H4 (cell line): ENCODE measurements at regions not wholly inside any gene's neighbourhood (a gene's known extent, or its start where the extent isn't known, plus 50 kb on each side); places are given as distances from the start of the nearest gene placed in this dataset.

ENCODE experiments used
- DNase-seq: peaks from one replicate; pipeline ENCODE4 v3.0.0-alpha.2; 2015; ENCODE audit warnings: low spot score

- DNase-seq, result no peak
Observed at GRCh38 chr9:7300484-7300883, 499.1 kb downstream of the DMAC1 start.

- no peak for DNase-seq
Observed at GRCh38 chr9:7298123-7298522, 501.5 kb downstream of the DMAC1 start.

GRCh38 chr9:7297521-7297920 is 502.1 kb downstream of the DMAC1 start:
- no peak for DNase-seq

DNA sequence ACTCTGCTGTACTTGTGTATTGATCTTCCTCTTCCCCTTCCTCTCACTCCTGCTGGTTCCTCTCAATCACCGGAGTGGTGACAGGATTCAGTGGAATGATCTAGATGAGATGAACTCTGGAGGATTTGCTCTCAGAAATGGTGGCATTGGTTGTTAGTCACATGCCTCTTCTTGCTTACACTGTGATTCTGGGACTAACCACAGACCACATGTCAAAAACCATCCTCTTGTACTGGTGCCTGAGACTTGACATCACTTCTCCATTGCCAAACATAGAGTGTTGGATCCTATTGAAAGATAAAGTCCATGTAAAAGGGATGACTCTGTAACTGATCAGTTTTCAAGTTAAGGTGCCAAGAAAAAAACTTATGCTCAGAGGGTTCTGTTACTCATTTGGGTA is 506.5 kb downstream of the DMAC1 start:
- no peak for DNase-seq

DNA sequence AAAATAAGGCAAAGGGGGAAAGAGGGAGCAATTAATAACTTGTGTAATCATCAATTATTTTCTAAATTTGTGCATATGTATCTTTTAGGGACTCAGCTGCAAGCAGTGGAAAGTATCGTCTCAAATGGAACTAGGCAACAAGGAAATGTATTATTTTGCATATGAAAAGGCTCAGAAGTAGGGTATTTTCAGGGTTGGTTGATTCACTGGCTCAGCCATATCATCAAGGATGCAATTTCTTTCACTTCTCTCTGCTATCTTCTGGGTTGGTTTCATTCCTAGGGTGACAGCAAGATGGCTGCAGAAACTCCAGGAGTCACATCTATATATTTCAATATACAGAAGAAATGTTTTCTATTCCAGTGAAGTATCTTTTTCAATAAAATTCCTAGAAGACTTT is 509.8 kb downstream of the DMAC1 start:
- DNase-seq, result no peak

DNA sequence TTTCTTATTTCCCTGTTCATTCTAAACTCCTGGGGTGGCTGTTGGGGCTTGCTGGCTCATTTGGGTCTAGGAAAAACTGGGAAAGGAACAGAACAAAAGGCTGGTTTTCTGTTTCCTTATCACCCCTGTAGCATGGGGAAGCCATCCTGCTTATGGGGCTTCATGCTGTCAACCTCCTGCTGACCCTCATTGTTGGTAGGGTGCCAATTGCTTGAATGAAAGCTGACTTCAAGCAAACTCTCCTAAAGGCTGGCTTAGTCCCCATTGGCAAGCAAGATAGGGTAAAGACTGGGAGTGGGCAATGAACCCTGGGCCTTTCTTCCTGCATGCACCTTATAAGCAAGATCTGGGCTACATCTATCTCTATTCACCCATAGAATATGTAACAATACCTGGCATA is 511.6 kb downstream of the DMAC1 start:
- DNase-seq, result no peak

GRCh38 chr9:7287065-7287464 is 512.5 kb downstream of the DMAC1 start:
- DNase-seq, result no peak

GRCh38 chr9:7286101-7286500 is 513.5 kb downstream of the DMAC1 start:
- no peak for DNase-seq

- DNase-seq, result no peak
Observed at GRCh38 chr9:7285199-7285598, 514.4 kb downstream of the DMAC1 start.

- DNase-seq, result no peak
Observed at GRCh38 chr9:7284517-7284916, 515.1 kb downstream of the DMAC1 start.

GRCh38 chr9:7284117-7284516 is 515.5 kb downstream of the DMAC1 start:
- DNase-seq, result no peak

DNA sequence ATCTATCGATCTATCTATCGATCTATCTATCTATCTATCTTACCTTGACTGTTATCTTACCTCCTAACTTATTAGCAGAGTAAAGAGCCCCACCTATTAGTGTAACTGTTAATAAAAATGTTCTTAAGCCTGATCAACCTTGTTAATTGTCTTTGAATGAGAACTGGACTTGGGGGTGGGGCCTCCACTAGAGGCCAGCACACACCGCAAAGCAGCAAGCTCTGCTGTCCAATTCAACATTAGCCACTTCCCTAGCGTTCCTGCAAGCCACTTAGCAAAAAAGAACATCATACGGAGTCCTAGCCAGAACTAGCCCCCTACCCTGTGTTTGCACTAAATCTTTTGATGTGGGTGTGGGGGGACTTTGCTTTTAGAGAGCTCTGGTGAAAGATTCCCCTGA is 515.8 kb downstream of the KDM4C start:
- DNase-seq, result no peak

- DNase-seq, result no peak
Observed at GRCh38 chr9:7266911-7267595, 509.3 kb downstream of the KDM4C start.

GRCh38 chr9:7265181-7265580 is 507.4 kb downstream of the KDM4C start:
- DNase-seq, result no peak

DNA sequence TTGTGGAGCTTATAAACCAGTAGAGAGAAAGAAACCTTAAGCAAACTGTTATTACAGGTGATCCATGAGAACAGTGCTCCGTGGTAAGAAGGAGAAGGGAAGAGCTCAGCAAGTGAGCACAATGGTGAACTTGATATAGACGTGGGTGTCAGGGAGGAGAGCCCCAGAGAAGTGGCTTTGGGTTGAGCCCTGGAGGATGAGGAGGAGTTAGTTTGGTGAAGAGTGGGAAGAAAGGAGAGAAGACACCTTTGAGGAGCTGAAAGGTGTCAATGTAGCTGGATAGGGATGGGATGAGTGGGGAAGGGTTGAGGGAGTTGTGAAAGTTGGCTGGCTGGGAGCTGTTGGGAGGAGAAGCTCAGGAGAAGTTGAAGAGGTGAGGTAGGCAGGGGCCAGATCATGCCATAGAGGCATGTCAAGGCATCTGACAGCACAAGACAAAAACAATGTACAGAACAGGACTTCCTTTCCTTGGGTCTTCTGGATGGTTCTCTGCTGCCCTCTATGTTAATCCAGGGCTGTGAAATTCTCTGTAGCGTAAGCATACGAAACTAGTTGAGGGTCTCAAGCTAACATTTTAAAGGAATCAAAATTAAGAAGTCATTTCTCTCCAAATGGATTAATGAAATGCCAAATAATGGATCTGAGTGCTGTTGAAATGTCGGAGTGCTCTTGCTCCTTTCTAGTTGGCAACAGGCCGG is 501.9 kb downstream of the KDM4C start:
- no peak for DNase-seq

DNA sequence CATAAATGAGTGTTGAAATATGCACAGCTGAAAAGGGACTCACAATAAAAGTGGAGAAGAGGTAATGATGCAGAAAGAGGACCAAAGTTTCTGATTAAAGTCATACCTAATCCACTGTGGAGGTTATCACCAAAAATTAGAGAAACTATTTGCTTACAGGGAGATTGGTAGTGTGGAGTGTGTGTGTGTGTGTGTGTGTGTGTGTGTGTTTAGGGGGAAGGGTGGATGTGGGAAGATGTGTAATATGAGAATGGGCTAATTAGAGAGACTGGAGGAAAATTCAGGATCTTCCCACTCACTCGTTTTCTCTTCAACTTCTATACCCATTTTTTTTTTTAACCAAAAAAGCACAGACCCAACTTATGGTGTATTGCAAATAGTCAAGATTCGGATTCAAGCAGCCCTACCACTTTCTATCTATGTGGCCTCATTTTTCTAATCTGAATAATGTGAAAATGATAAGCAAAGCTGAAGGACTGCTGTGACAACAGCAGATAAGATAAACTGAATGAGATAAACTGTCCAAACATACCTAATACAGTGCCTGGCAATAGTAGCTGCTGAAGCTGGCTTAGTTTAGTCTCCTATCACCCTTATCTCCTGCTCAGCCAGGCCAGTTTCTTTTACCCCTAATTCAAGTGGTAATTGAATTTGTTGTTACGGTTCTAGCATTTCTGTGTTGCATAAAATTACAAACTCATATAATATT is 501.1 kb downstream of the KDM4C start:
- DNase-seq, result no peak

DNA sequence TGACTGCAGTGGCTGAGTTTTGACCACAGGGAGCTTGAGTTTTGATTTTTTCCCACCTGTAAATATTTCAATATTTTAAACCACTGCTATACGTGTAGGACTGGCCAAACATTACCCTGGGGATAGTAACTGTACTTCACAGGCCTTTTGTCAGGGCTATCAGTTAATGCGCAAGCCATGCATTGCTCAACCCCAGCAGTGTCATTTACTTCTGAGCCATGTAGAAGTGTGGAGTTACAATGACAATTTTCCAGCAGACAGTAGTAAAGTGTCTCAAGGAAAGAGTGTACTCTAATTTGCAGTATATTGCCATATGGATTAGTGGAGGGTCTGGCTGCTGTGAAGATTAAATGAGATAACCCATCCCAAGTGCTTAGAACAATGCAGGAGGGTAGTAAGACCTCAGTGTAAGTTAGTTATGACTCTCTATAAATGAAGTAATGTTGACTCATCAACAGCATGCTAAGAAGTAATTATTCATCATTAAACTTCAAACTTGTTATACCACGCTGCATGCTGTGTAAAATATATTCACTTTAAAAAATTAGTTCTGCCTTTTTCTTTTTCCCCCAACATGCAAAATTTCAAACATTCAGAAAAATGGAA is 489.2 kb downstream of the KDM4C start:
- no peak for DNase-seq

DNA sequence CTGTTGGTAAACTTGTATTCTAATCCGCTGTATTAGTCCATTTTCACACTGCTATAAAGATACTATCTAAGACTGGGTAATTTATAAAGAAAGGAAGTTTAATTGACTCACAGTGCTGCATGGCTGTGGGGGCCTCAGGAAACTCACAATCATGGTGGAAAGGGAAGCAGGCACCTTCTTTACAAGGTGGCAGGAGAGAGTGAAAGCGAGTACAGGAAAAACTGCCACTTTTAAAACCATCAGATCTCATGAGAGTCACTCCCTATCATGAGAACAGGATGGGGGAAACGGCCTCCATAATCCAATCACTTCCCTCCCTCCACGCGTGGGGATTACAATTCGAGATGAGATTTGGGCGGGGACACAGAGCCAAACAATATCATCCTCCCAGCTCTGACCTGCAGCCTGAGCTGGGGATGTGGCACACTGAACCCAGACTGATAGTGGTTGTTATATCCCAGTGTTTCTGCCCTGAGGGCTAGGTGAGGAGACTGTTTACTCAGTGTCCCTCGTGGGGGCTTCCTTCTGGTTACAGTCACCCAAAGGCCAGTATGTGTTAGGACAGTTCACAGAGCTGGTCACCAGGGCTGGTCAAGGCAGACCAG is 488.3 kb downstream of the KDM4C start:
- DNase-seq, result no peak

DNA sequence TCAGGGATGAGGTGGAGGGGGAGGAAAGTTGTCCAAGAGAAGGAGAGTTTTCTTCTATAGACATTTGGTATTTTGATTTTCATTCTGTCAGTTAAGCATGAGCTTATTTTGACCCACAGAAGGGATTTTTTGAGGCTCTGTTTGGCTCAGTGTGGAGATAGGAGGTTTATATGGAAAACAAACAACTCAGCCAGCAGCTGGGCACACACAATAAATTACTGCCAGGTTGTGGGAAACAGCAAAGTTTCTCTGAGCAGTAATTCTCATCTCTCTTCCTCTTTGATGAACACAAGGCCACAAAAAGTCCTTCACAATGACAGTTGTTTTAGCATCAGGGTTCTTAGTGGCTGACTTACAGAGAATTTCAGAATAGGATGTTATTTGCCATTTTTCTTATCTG is 486.1 kb downstream of the KDM4C start:
- no peak for DNase-seq

DNA sequence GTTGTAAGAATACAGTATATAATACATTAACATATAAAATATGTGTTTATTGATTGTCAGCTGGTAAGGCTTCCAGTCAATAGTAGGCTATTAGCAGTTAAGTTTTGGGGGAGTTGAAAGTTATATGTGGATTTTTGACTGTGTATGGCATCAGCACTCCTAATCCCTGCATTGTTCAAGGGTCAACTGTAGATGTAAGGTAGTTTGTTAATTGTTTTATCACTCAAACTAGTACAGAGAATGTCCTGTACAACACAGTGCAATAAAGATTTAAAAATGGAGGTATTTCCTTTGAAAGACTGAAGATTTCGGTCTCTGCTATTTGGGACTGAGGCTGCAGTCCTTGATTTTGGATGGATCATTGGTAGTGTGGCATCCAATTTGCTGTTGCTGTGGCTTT is 484.4 kb downstream of the KDM4C start:
- DNase-seq, result no peak

DNA sequence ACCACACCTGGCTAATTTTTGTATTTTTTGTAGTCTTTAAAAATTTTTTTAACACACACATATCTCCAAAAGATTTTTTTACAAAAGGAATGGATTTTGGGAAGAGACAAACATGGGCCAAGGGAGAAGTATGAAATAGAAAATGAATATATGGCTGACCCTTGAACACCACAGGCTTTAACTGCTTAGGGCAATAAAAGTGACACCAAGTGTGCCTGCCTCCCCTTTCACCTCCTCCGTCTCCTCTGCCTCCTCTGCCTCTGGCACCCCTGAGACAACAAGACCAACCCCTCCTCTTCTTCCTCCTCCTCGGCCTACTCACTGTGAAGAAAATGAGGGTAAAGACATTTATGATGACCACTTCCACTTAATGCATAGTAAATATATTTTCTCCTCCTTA is 483.9 kb downstream of the KDM4C start:
- DNase-seq, result no peak

- DNase-seq, result no peak
Observed at GRCh38 chr9:7240569-7241311, 483.0 kb downstream of the KDM4C start.
